HG03520 (cell line): ENCODE measurements at regions not wholly inside any gene's neighbourhood (a gene's known extent, or its start where the extent isn't known, plus 50 kb on each side); places are given as distances from the start of the nearest gene placed in this dataset.
"Not testable (repeated sequence)": the region's sequence is repeated elsewhere in the genome, so short reads cannot be mapped to it uniquely, and the experiment has no call there.

Experiments
- ATAC-seq: cut with Tn5 transposase; IDR thresholded peaks from one replicate; pipeline ENCODE4 v1.9.1; 2021; ENCODE audit warnings: mild to moderate bottlenecking, moderate library complexity; ENCODE audit not compliant: unreplicated experiment

GRCh38 chr4:57729775-57730570 is 619.8 kb upstream of the IGFBP7 start:
- ATAC-seq, result not testable (repeated sequence)

- no peak for ATAC-seq
These were observed 616.0 kb upstream of the IGFBP7 start for GRCh38 chr4:57726154-57726553.

- ATAC-seq, result no peak
These were observed 609.3 kb upstream of the IGFBP7 start for GRCh38 chr4:57719456-57719855.

- ATAC-seq, result not testable (repeated sequence)
These were observed 604.1 kb upstream of the IGFBP7 start for GRCh38 chr4:57714313-57714712.

GRCh38 chr4:57710053-57710452 is 599.9 kb upstream of the IGFBP7 start:
- ATAC-seq, result no peak

- no peak for ATAC-seq
These were observed 581.2 kb upstream of the IGFBP7 start for GRCh38 chr4:57691370-57691769.

- ATAC-seq, result no peak
These were observed 579.6 kb upstream of the IGFBP7 start for GRCh38 chr4:57689693-57690205.

GRCh38 chr4:57682275-57682674 is 572.1 kb upstream of the IGFBP7 start:
- no peak for ATAC-seq

- ATAC-seq, result no peak
These were observed 569.8 kb upstream of the IGFBP7 start for GRCh38 chr4:57679969-57680368.

- ATAC-seq, result no peak
These were observed 566.2 kb upstream of the IGFBP7 start for GRCh38 chr4:57676394-57676793.

- ATAC-seq, result no peak
These were observed 562.8 kb upstream of the IGFBP7 start for GRCh38 chr4:57672846-57673433.

- no peak for ATAC-seq
These were observed 558.4 kb upstream of the IGFBP7 start for GRCh38 chr4:57668621-57669020.

GRCh38 chr4:57665806-57666205 is 555.6 kb upstream of the IGFBP7 start:
- no peak for ATAC-seq

- no peak for ATAC-seq
These were observed 551.4 kb upstream of the IGFBP7 start for GRCh38 chr4:57661517-57662090.

- ATAC-seq, result no peak
These were observed 548.5 kb upstream of the IGFBP7 start for GRCh38 chr4:57658673-57659072.

- ATAC-seq, result no peak
These were observed 548.0 kb upstream of the IGFBP7 start for GRCh38 chr4:57658188-57658587.

- no peak for ATAC-seq
These were observed 545.2 kb upstream of the IGFBP7 start for GRCh38 chr4:57655342-57655741.

- ATAC-seq, result no peak
These were observed 542.6 kb upstream of the IGFBP7 start for GRCh38 chr4:57652779-57653178.

- no peak for ATAC-seq
These were observed 530.4 kb upstream of the IGFBP7 start for GRCh38 chr4:57640391-57641100.

GRCh38 chr4:57639561-57640382 is 529.6 kb upstream of the IGFBP7 start:
- ATAC-seq, result no peak

GRCh38 chr4:57635910-57636309 is 525.7 kb upstream of the IGFBP7 start:
- ATAC-seq, result no peak
